ENCODE measurements at regions not wholly inside any gene's neighbourhood (a gene's known extent, or its start where the extent isn't known, plus 50 kb on each side); places are given as distances from the start of the nearest gene placed in this dataset.

- TF ChIP-seq CTCF (IDR thresholded peaks at IDR 0.05; ENCODE audit: insufficient read depth, low read depth, low read length) (no peak), EZH2 (IDR thresholded peaks at IDR 0.05; ENCODE audit: insufficient read depth, low read length) (no peak)
Observed at GRCh38 chr3:4077950-4078349, 225.2 kb upstream of the SETMAR start.

Measured in astrocyte (in vitro differentiated cells and primary cell).